GM12878 (cell line): ENCODE measurements at regions not wholly inside any gene's neighbourhood (a gene's known extent, or its start where the extent isn't known, plus 50 kb on each side); places are given as distances from the start of the nearest gene placed in this dataset.

ENCODE experiments used
- ATAC-seq: fragments of 200-7000 bp; cut with Tn5 transposase; 3 replicates; pipeline ENCODE4 v1.9.1; 2020; ENCODE audit warnings: mild to moderate bottlenecking, moderate library complexity
- BruUV-seq: library from RNA; stranded (reverse); fragments of 400-500 nt; replicated peaks from 2 replicates; lab custom pipeline; 2021; lab: Mats Ljungman, UMichigan
- CTCF ChIA-PET: fragments of 300-600 bp; sonication (Branson Sonifier 250); formaldehyde crosslinking; extraction: SDS; loops from one replicate; lab custom pipeline; 2021; ENCODE audit warnings: inconsistent platforms; lab: Yijun Ruan, JAX
- POLR2A ChIA-PET: fragments of 350-600 bp; formaldehyde crosslinking; extraction: SDS; loops from one replicate; lab custom pipeline; 2021; ENCODE audit warnings: inconsistent platforms; lab: Charles Lee
- RAD21 ChIA-PET: fragments of 300-600 bp; sonication (Branson Sonifier 250); formaldehyde crosslinking; loops from one replicate; lab custom pipeline; 2023; ENCODE audit warnings: antibody characterized with exemption; ENCODE audit not compliant: unreplicated experiment; lab: Charles Lee
- SMC1A ChIA-PET: fragments of 300-600 bp; sonication (Branson Sonifier 250); formaldehyde crosslinking; loops from one replicate; lab custom pipeline; 2023; ENCODE audit not compliant: unreplicated experiment, uncharacterized antibody; lab: Charles Lee
- DNase-seq: peaks from one replicate; pipeline ENCODE4 v3.0.0-alpha.2; 2011; ENCODE audit warnings: low read depth, low spot score
- FAIRE-seq: peaks from 3 replicates; lab custom pipeline; 2011; peaks lifted over from hg19 to GRCh38; lab: Jason Lieb, UNC
- H2AFZ ChIP-seq: 2 replicates; pipeline ENCODE4 v1.6.0; 2011; ENCODE audit warnings: low read depth, low read length, control low read depth; ENCODE audit not compliant: control insufficient read depth
- H3K27ac ChIP-seq: 2 replicates; pipeline ENCODE4 v1.5.1; 2011; ENCODE audit warnings: control low read depth; ENCODE audit not compliant: control insufficient read depth, insufficient read depth
- H3K27me3 ChIP-seq, 2 experiments: replicated peaks in 1 of 2; 2 replicates each; pipeline versions ENCODE4 v1.6.0 to v1.6.1; 2011; ENCODE audit warnings: low read length in 1 of 2; ENCODE audit not compliant: control insufficient read depth in 2 of 2, insufficient read depth in 2 of 2
- H3K36me3 ChIP-seq, 2 experiments: 2 replicates each; pipeline ENCODE4 v1.5.1; 2011; ENCODE audit warnings: low read length in 1 of 2; ENCODE audit not compliant: control insufficient read depth in 2 of 2, insufficient read depth in 2 of 2
- H3K4me1 ChIP-seq: 2 replicates; pipeline ENCODE4 v1.6.1; 2011; ENCODE audit warnings: mild to moderate bottlenecking, low read length, moderate library complexity, mixed read lengths; ENCODE audit not compliant: control insufficient read depth, insufficient read depth
- H3K4me2 ChIP-seq: 2 replicates; pipeline ENCODE4 v1.6.0; 2011; ENCODE audit warnings: control low read depth; ENCODE audit not compliant: control insufficient read depth, insufficient read depth
- H3K4me3 ChIP-seq: fragments of 200-600 bp; sonication (generic); 2 replicates; pipeline ENCODE4 v1.5.1; 2016
- H3K79me2 ChIP-seq: 2 replicates; pipeline ENCODE4 v1.6.0; 2011; ENCODE audit warnings: low read length; ENCODE audit not compliant: control insufficient read depth, insufficient read depth
- H3K9ac ChIP-seq: 2 replicates; pipeline ENCODE4 v1.8.0; 2011; ENCODE audit warnings: low read length, control low read depth, mixed read lengths; ENCODE audit not compliant: control insufficient read depth, insufficient read depth
- H3K9me3 ChIP-seq: replicated peaks from 3 replicates; pipeline ENCODE4 v1.5.1; 2011; ENCODE audit warnings: mild to moderate bottlenecking, low read length; ENCODE audit not compliant: control insufficient read depth, insufficient read depth
- H4K20me1 ChIP-seq: 2 replicates; pipeline ENCODE4 v1.6.0; 2011; ENCODE audit not compliant: control insufficient read depth, insufficient read depth
- HCFC1 ChIP-seq: fragments of 150-350 bp; IDR thresholded peaks from 2 replicates; pipeline ENCODE4 v1.6.1; 2014; ENCODE audit warnings: low read length
- WGBS: methylation state at CpG from one replicate; pipeline ENCODE4 v1.1.6; 2016; ENCODE audit warnings: low lambda C conversion rate; ENCODE audit not compliant: insufficient replicate concordance, insufficient coverage; ENCODE audit errors: missing lambda C conversion rate; 5-methylcytosine and 5-hydroxymethylcytosine counted together
- in situ Hi-C: fragments of 300-500 bp; cut with MboI; formaldehyde crosslinking; loops from 9 replicates; pipeline ENCODE4 v1.14.3; 2018; ENCODE audit warnings: mixed read lengths
- intact Hi-C: fragments of 100-400 bp; cut with micrococcal nuclease; formaldehyde crosslinking; loops from one replicate; pipeline ENCODE4 v1.14.2; 2022; ENCODE audit not compliant: unreplicated experiment
- TF ChIP-seq, protein P1 (sequence below), 3 experiments: IDR thresholded peaks in 2 of 3; conservative IDR thresholded peaks in 1 of 3; 2 replicates each; pipeline ENCODE4 v1.5.1; 2011; ENCODE audit warnings: low read depth in 3 of 3, low read length in 3 of 3, mild to moderate bottlenecking in 3 of 3, control low read depth in 2 of 3, moderate library complexity in 2 of 3, inconsistent platforms in 1 of 3, mixed read lengths in 1 of 3; ENCODE audit not compliant: control insufficient read depth in 2 of 3, insufficient read depth in 1 of 3; ENCODE audit errors: extremely low read depth in 1 of 3
- TF ChIP-seq, protein P2 (sequence below): IDR thresholded peaks from 2 replicates; pipeline ENCODE4 v1.6.1; 2011; ENCODE audit warnings: mild to moderate bottlenecking, low read depth, low read length, moderate library complexity; ENCODE audit not compliant: insufficient replicate concordance

DNA sequence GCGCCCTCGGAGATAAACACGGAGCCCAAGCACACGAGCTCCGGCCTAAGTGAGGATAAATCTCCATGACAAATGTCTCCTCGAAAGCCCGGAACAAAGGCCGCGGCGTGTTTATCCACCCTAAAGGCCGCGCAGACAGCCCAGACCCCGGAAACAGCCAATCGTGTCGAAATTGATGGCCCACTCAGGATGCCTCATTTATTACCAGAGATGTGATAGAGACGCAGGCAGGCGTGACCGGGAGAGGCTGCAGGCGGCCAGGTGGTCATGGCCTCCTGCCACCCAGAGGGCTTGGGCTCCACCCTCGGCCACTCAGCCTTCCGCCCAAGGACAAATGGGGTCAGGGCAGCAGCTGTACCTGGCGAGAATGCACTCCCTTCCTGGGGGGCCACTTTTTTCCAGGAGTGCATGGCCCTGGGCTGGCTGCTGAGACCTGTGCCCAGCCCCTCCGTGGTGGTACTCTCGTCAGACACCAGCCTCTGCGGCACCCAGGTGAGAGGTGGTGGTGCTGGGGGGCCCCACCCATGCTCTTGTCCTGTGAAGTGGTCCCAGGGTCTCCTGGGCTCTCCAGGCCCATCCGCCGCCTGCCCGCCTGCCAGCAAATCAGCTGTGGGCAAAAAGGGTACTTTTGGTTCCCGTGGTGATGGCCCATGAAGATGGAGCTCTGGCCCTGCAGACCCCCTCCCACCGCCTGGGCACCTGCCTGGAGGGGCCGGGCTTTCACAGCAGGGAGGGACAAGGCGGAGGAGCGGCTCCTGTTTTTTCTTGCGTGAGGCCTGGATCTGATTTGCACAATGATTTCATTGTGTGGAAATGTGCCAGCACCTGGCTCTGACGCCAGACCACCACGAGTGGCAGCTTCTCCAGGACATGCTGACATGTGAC lies 211.5 kb upstream of the C14orf180 start:
- H3K4me2 ChIP-seq, result no peak overlapping the region
- ATAC-seq (no peak), FAIRE-seq (no peak), DNase-seq (no peak)
- 59% methylated on average over 36 of the region's 36 CpGs for WGBS
- no peak overlapping the region for H2AFZ ChIP-seq
- POLR2A ChIA-PET, result no interaction called here
- CTCF ChIA-PET, result no interaction called here
- TF ChIP-seq, protein P1, sequence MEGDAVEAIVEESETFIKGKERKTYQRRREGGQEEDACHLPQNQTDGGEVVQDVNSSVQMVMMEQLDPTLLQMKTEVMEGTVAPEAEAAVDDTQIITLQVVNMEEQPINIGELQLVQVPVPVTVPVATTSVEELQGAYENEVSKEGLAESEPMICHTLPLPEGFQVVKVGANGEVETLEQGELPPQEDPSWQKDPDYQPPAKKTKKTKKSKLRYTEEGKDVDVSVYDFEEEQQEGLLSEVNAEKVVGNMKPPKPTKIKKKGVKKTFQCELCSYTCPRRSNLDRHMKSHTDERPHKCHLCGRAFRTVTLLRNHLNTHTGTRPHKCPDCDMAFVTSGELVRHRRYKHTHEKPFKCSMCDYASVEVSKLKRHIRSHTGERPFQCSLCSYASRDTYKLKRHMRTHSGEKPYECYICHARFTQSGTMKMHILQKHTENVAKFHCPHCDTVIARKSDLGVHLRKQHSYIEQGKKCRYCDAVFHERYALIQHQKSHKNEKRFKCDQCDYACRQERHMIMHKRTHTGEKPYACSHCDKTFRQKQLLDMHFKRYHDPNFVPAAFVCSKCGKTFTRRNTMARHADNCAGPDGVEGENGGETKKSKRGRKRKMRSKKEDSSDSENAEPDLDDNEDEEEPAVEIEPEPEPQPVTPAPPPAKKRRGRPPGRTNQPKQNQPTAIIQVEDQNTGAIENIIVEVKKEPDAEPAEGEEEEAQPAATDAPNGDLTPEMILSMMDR (IDR thresholded peaks at IDR 0.05 in 2 of 3, conservative IDR thresholded peaks at IDR 0.05 in 1 of 3; ENCODE audit: control insufficient read depth in 2 of 3, extremely low read depth in 1 of 3, insufficient read depth in 1 of 3, low read depth in 3 of 3, low read length in 3 of 3), result no peak
- TF ChIP-seq HCFC1, result no peak
- TF ChIP-seq, protein P2, sequence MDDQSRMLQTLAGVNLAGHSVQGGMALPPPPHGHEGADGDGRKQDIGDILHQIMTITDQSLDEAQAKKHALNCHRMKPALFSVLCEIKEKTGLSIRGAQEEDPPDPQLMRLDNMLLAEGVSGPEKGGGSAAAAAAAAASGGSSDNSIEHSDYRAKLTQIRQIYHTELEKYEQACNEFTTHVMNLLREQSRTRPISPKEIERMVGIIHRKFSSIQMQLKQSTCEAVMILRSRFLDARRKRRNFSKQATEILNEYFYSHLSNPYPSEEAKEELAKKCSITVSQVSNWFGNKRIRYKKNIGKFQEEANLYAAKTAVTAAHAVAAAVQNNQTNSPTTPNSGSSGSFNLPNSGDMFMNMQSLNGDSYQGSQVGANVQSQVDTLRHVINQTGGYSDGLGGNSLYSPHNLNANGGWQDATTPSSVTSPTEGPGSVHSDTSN, result no peak
- no peak overlapping the region for H3K4me3 ChIP-seq
- BruUV-seq, result no TSS peak
- RAD21 ChIA-PET, result no interaction called here
- intact Hi-C loops, result no loop called here
- no peak overlapping the region for H3K27ac ChIP-seq
- H3K36me3 ChIP-seq, result no peaks in the 10 kb centered on the region
- H3K79me2 ChIP-seq, result no peaks in the 10 kb centered on the region
- no peaks in the 10 kb centered on the region for H3K4me1 ChIP-seq
- in situ Hi-C loops, result no loop called here
- no peaks in the 10 kb centered on the region for H3K9me3 ChIP-seq
- no peaks in the 10 kb centered on the region for H4K20me1 ChIP-seq
- no peak overlapping the region for H3K9ac ChIP-seq
- SMC1A ChIA-PET, result no interaction called here
- no peaks in the 10 kb centered on the region; a peak in 2 of 4 replicates for H3K27me3 ChIP-seq
